GM13977 (cell line): ENCODE measurements at regions not wholly inside any gene's neighbourhood (a gene's known extent, or its start where the extent isn't known, plus 50 kb on each side); places are given as distances from the start of the nearest gene placed in this dataset.

Source experiments
- DNase-seq: peaks from one replicate; pipeline ENCODE4 v3.0.0; 2012; ENCODE audit warnings: low spot score
- CTCF ChIP-seq: IDR thresholded peaks from 2 replicates; pipeline ENCODE4 v1.5.1; 2012; ENCODE audit warnings: mild to moderate bottlenecking, control low read depth; ENCODE audit not compliant: insufficient read depth; ENCODE audit errors: extremely low read depth, missing control alignments
- in situ Hi-C: fragments of 300-500 bp; cut with MboI; formaldehyde crosslinking; loops from one replicate; pipeline ENCODE4 v1.12.0; 2022; ENCODE audit warnings: low sequenced_read_pairs, low pct_unique_long_range_greater_than_20kb, mixed read lengths, inconsistent platforms; ENCODE audit not compliant: unreplicated experiment

GRCh38 chr20:24890286-24890685 is 58.8 kb upstream of the CST7 start:
- no peak for TF ChIP-seq CTCF
- DNase-seq: no peak
- in situ Hi-C loops: no loop called here

GRCh38 chr20:24891546-24892393 is 57.3 kb upstream of the CST7 start:
- TF ChIP-seq CTCF: no peak
- DNase-seq: no peak
- in situ Hi-C loops: no loop called here

GRCh38 chr20:24892522-24892921 is 56.5 kb upstream of the CST7 start:
- DNase-seq: no peak
- no peak for TF ChIP-seq CTCF
- in situ Hi-C loops: no loop called here

GRCh38 chr20:24892931-24893330 is 56.1 kb upstream of the CST7 start:
- TF ChIP-seq CTCF: no peak

GRCh38 chr20:24894488-24894887 is 54.6 kb upstream of the CST7 start:
- TF ChIP-seq CTCF: no peak
- in situ Hi-C loops: no loop called here
- no peak for DNase-seq

More at GRCh38 chr20:24892931-24893330, 56.1 kb upstream of the CST7 start:
- no peak for DNase-seq
- in situ Hi-C loops: no loop called here

- no peak for TF ChIP-seq CTCF
- in situ Hi-C loops: no loop called here
- DNase-seq: no peak
These were observed 54.1 kb upstream of the CST7 start for GRCh38 chr20:24894967-24895366.
